NCI-H2081 (cell line): ENCODE measurements at regions not wholly inside any gene's neighbourhood (a gene's known extent, or its start where the extent isn't known, plus 50 kb on each side); places are given as distances from the start of the nearest gene placed in this dataset.

ENCODE experiments used
- DNase-seq, 2 experiments: peaks; one replicate each; lab custom pipeline; 2025; lab: John Stamatoyannopoulos, UW

GRCh38 chr2:105570757-105571156 is 171.9 kb upstream of the FHL2 start:
- DNase-seq = no peak

GRCh38 chr2:105570326-105570725 is 171.5 kb upstream of the FHL2 start:
- DNase-seq = no peak

- DNase-seq = no peak
Observed at GRCh38 chr2:105569606-105570005, 170.8 kb upstream of the FHL2 start.

- no peak for DNase-seq
Observed at GRCh38 chr2:105567996-105568494, 169.2 kb upstream of the FHL2 start.

- DNase-seq = no peak
Observed at GRCh38 chr2:105563000-105563719, 164.3 kb upstream of the FHL2 start.

- no peak for DNase-seq
Observed at GRCh38 chr2:105561401-105561800, 162.6 kb upstream of the FHL2 start.

- no peak for DNase-seq
Observed at GRCh38 chr2:105560157-105560556, 161.3 kb upstream of the FHL2 start.

GRCh38 chr2:105557021-105557920 is 158.4 kb upstream of the FHL2 start:
- no peak for DNase-seq

GRCh38 chr2:105556366-105556765 is 157.5 kb upstream of the FHL2 start:
- DNase-seq = no peak

GRCh38 chr2:105554235-105554634 is 155.4 kb upstream of the FHL2 start:
- no peak for DNase-seq

GRCh38 chr2:105553538-105554196 is 154.8 kb upstream of the FHL2 start:
- no peak for DNase-seq

GRCh38 chr2:105546628-105546974 is 147.8 kb upstream of the FHL2 start:
- DNase-seq = no peak

- peak; percentile 59 to 65 for DNase-seq
Observed at GRCh38 chr2:105545730-105546627, 147.1 kb upstream of the FHL2 start.

GRCh38 chr2:105544591-105545377 is 145.9 kb upstream of the FHL2 start:
- DNase-seq = no peak

GRCh38 chr2:105541189-105542050 is 142.6 kb upstream of the FHL2 start:
- no peak for DNase-seq

- no peak for DNase-seq
Observed at GRCh38 chr2:105540642-105541041, 141.8 kb upstream of the FHL2 start.

- no peak for DNase-seq
Observed at GRCh38 chr2:105539331-105539730, 140.5 kb upstream of the FHL2 start.

- no peak for DNase-seq
Observed at GRCh38 chr2:105538840-105539239, 140.0 kb upstream of the FHL2 start.

GRCh38 chr2:105537920-105538319 is 139.1 kb upstream of the FHL2 start:
- DNase-seq = no peak

- no peak for DNase-seq
Observed at GRCh38 chr2:105537466-105537865, 138.6 kb upstream of the FHL2 start.
